Neural cell (in vitro differentiated cells): ENCODE measurements at regions not wholly inside any gene's neighbourhood (a gene's known extent, or its start where the extent isn't known, plus 50 kb on each side); places are given as distances from the start of the nearest gene placed in this dataset.

ENCODE experiments used
- POLR2AphosphoS5 ChIP-seq: IDR thresholded peaks from 2 replicates; pipeline ENCODE4 v1.6.1; 2012
- RAD21 ChIP-seq: fragments of 450-650 bp; conservative IDR thresholded peaks from 2 replicates; pipeline ENCODE4 v1.6.1; 2014; ENCODE audit warnings: antibody characterized with exemption, mild to moderate bottlenecking, moderate library complexity
- SMC3 ChIP-seq: fragments of 450-650 bp; conservative IDR thresholded peaks from 2 replicates; pipeline ENCODE4 v1.6.1; 2014; ENCODE audit warnings: antibody characterized with exemption, mild to moderate bottlenecking, moderate library complexity; ENCODE audit not compliant: poor library complexity
- TAF1 ChIP-seq: IDR thresholded peaks from 2 replicates; pipeline ENCODE4 v1.6.1; 2012; ENCODE audit warnings: low read depth
- TF ChIP-seq, protein P1 (sequence below): fragments of 450-650 bp; IDR thresholded peaks from 2 replicates; pipeline ENCODE4 v1.5.1; 2014; ENCODE audit warnings: antibody characterized with exemption, mild to moderate bottlenecking, moderate library complexity; ENCODE audit not compliant: poor library complexity, severe bottlenecking
- TF ChIP-seq, protein P2 (sequence below): IDR thresholded peaks from 2 replicates; pipeline ENCODE4 v1.6.1; 2012; ENCODE audit warnings: borderline replicate concordance

DNA sequence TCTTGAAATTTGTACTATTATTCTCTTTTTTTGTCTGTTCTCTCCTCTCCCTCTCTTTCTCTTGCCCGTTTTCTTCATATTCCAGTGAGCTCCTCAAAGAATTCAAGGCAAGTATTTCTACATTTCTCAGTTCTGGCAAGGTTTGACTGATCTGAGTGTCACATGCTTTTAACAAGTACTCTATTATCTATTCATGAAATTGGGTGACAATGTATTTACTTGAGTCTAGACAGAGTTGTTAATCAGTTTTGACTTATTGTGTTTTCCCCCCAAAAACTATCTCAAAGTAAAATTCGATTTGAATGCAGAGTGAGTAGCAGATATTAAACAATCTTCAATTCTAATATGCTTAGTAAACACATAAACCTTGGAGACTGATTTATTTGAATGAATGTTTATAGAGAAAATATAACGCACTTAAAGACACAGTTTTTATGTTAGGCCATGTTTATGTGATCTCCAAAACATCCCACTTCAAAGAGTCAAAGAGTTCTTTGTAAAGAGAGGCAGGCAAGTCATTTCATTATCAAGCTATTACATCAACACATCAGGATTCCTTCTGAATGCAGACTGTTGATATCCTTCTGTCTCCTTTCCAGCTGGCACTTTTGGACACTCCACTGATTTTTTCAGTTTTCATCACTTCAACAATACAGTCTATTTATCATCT, 166.6 kb downstream of the SLITRK6 start:
- TF ChIP-seq SMC3, result no peak
- TF ChIP-seq, protein P1, sequence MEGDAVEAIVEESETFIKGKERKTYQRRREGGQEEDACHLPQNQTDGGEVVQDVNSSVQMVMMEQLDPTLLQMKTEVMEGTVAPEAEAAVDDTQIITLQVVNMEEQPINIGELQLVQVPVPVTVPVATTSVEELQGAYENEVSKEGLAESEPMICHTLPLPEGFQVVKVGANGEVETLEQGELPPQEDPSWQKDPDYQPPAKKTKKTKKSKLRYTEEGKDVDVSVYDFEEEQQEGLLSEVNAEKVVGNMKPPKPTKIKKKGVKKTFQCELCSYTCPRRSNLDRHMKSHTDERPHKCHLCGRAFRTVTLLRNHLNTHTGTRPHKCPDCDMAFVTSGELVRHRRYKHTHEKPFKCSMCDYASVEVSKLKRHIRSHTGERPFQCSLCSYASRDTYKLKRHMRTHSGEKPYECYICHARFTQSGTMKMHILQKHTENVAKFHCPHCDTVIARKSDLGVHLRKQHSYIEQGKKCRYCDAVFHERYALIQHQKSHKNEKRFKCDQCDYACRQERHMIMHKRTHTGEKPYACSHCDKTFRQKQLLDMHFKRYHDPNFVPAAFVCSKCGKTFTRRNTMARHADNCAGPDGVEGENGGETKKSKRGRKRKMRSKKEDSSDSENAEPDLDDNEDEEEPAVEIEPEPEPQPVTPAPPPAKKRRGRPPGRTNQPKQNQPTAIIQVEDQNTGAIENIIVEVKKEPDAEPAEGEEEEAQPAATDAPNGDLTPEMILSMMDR, result no peak
- no peak for TF ChIP-seq TAF1
- no peak for TF ChIP-seq RAD21
- TF ChIP-seq, protein P2, sequence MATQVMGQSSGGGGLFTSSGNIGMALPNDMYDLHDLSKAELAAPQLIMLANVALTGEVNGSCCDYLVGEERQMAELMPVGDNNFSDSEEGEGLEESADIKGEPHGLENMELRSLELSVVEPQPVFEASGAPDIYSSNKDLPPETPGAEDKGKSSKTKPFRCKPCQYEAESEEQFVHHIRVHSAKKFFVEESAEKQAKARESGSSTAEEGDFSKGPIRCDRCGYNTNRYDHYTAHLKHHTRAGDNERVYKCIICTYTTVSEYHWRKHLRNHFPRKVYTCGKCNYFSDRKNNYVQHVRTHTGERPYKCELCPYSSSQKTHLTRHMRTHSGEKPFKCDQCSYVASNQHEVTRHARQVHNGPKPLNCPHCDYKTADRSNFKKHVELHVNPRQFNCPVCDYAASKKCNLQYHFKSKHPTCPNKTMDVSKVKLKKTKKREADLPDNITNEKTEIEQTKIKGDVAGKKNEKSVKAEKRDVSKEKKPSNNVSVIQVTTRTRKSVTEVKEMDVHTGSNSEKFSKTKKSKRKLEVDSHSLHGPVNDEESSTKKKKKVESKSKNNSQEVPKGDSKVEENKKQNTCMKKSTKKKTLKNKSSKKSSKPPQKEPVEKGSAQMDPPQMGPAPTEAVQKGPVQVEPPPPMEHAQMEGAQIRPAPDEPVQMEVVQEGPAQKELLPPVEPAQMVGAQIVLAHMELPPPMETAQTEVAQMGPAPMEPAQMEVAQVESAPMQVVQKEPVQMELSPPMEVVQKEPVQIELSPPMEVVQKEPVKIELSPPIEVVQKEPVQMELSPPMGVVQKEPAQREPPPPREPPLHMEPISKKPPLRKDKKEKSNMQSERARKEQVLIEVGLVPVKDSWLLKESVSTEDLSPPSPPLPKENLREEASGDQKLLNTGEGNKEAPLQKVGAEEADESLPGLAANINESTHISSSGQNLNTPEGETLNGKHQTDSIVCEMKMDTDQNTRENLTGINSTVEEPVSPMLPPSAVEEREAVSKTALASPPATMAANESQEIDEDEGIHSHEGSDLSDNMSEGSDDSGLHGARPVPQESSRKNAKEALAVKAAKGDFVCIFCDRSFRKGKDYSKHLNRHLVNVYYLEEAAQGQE, result no peak
- TF ChIP-seq POLR2AphosphoS5, result no peak
